NT2/D1 (cell line): ENCODE measurements at regions not wholly inside any gene's neighbourhood (a gene's known extent, or its start where the extent isn't known, plus 50 kb on each side); places are given as distances from the start of the nearest gene placed in this dataset.

ENCODE experiments used
- SUZ12 ChIP-seq: IDR thresholded peaks from 2 replicates; pipeline ENCODE4 v1.6.1; 2011; ENCODE audit not compliant: insufficient read length, insufficient read depth; ENCODE audit errors: extremely low read depth
- YY1 ChIP-seq: IDR thresholded peaks from 2 replicates; pipeline ENCODE4 v1.6.1; 2011; ENCODE audit not compliant: insufficient read length, insufficient read depth
- ZNF274 ChIP-seq: IDR thresholded peaks from 2 replicates; pipeline ENCODE4 v1.6.1; 2011; ENCODE audit warnings: mild to moderate bottlenecking, low read depth, low read length

- TF ChIP-seq YY1 (no peak), SUZ12 (no peak), ZNF274 (no peak)
Measured at GRCh38 chr21:17903929-17904639, 84.9 kb upstream of the C21orf91 start.
